ENCODE measurements at regions not wholly inside any gene's neighbourhood (a gene's known extent, or its start where the extent isn't known, plus 50 kb on each side); places are given as distances from the start of the nearest gene placed in this dataset.
"Not testable (repeated sequence)": the region's sequence is repeated elsewhere in the genome, so short reads cannot be mapped to it uniquely, and the experiment has no call there.

GRCh38 chr10:61052469-61053205 is 108.7 kb upstream of the RHOBTB1 start:
- DNase-seq (ENCODE audit: low read depth in 2 of 3, low spot score in 1 of 3): no peak

GRCh38 chr10:61051344-61051743 is 107.4 kb upstream of the RHOBTB1 start:
- DNase-seq (ENCODE audit: low read depth in 2 of 3, low spot score in 1 of 3): no peak

GRCh38 chr10:61050120-61050745 is 106.2 kb upstream of the RHOBTB1 start:
- no peak for DNase-seq (ENCODE audit: low read depth in 2 of 3, low spot score in 1 of 3)

GRCh38 chr10:61049386-61049785 is 105.4 kb upstream of the RHOBTB1 start:
- DNase-seq (ENCODE audit: low read depth in 2 of 3, low spot score in 1 of 3): no peak

GRCh38 chr10:61047788-61048560 is 104.0 kb upstream of the RHOBTB1 start:
- DNase-seq (ENCODE audit: low read depth in 2 of 3, low spot score in 1 of 3): no peak

- DNase-seq (ENCODE audit: low read depth in 2 of 3, low spot score in 1 of 3): no peak
These were observed 103.1 kb upstream of the RHOBTB1 start for GRCh38 chr10:61047081-61047480.

- DNase-seq (ENCODE audit: low read depth in 2 of 3, low spot score in 1 of 3): not testable (repeated sequence)
These were observed 101.5 kb upstream of the RHOBTB1 start for GRCh38 chr10:61045480-61045879.

- no peak for DNase-seq (ENCODE audit: low read depth in 2 of 3, low spot score in 1 of 3)
These were observed 98.5 kb upstream of the RHOBTB1 start for GRCh38 chr10:61042533-61042932.

GRCh38 chr10:61040399-61041016 is 96.5 kb upstream of the RHOBTB1 start:
- DNase-seq (ENCODE audit: low read depth in 2 of 3, low spot score in 1 of 3): no peak

GRCh38 chr10:61039868-61040267 is 95.9 kb upstream of the RHOBTB1 start:
- no peak for DNase-seq (ENCODE audit: low read depth in 2 of 3, low spot score in 1 of 3)

GRCh38 chr10:61037261-61037830 is 93.4 kb upstream of the RHOBTB1 start:
- not testable (repeated sequence) for DNase-seq (ENCODE audit: low read depth in 2 of 3, low spot score in 1 of 3)

- DNase-seq (ENCODE audit: low read depth in 2 of 3, low spot score in 1 of 3): not testable (repeated sequence)
These were observed 92.2 kb upstream of the RHOBTB1 start for GRCh38 chr10:61036148-61036547.

- no peak for DNase-seq (ENCODE audit: low read depth in 2 of 3, low spot score in 1 of 3)
These were observed 87.4 kb upstream of the RHOBTB1 start for GRCh38 chr10:61031341-61031740.

GRCh38 chr10:61029411-61029810 is 85.4 kb upstream of the RHOBTB1 start:
- no peak for DNase-seq (ENCODE audit: low read depth in 2 of 3, low spot score in 1 of 3)

- no peak for DNase-seq (ENCODE audit: low read depth in 2 of 3, low spot score in 1 of 3)
These were observed 84.9 kb upstream of the RHOBTB1 start for GRCh38 chr10:61028861-61029361.

GRCh38 chr10:61024856-61025201 is 80.8 kb upstream of the RHOBTB1 start:
- DNase-seq (ENCODE audit: low read depth in 2 of 3, low spot score in 1 of 3): no peak

- no peak for DNase-seq (ENCODE audit: low read depth in 2 of 3, low spot score in 1 of 3)
These were observed 80.3 kb upstream of the RHOBTB1 start for GRCh38 chr10:61024151-61024855.

- DNase-seq (ENCODE audit: low read depth in 2 of 3, low spot score in 1 of 3): no peak
These were observed 79.1 kb upstream of the RHOBTB1 start for GRCh38 chr10:61023053-61023452.

- DNase-seq (ENCODE audit: low read depth in 2 of 3, low spot score in 1 of 3): no peak
These were observed 77.9 kb upstream of the RHOBTB1 start for GRCh38 chr10:61021926-61022325.

GRCh38 chr10:61020420-61021158 is 76.6 kb upstream of the RHOBTB1 start:
- no peak for DNase-seq (ENCODE audit: low read depth in 2 of 3, low spot score in 1 of 3)
